Liver (tissue), 7 donors: ENCODE measurements at regions not wholly inside any gene's neighbourhood (a gene's known extent, or its start where the extent isn't known, plus 50 kb on each side); places are given as distances from the start of the nearest gene placed in this dataset.

ENCODE experiments used
- DNase-seq: peaks from one replicate; pipeline ENCODE4 v3.0.0-alpha.2; 2017; ENCODE audit warnings: low spot score
- H3K27ac ChIP-seq, 2 donors: one replicate each; pipeline ENCODE4 v1.7.0; 2013; ENCODE audit warnings: inconsistent platforms in 2 of 2, low read length in 2 of 2, control low read depth in 1 of 2, low read depth in 1 of 2, mild to moderate bottlenecking in 1 of 2
- H3K27me3 ChIP-seq, 4 donors: one replicate each; pipeline versions ENCODE4 v1.6.1 to v1.7.0; 2013; ENCODE audit warnings: low read length in 3 of 4, inconsistent platforms in 1 of 4, mild to moderate bottlenecking in 1 of 4, moderate library complexity in 1 of 4; ENCODE audit not compliant: control insufficient read depth in 4 of 4, insufficient read depth in 4 of 4
- H3K36me3 ChIP-seq, 4 donors: one replicate each; pipeline versions ENCODE4 v1.6.1 to v1.7.0; 2013; ENCODE audit warnings: low read length in 3 of 4, mild to moderate bottlenecking in 3 of 4, low read depth in 1 of 4, moderate library complexity in 1 of 4; ENCODE audit not compliant: control insufficient read depth in 4 of 4, insufficient read depth in 3 of 4
- H3K4me1 ChIP-seq, 4 donors: one replicate each; pipeline versions ENCODE4 v1.6.1 to v1.7.0; 2013; ENCODE audit warnings: low read length in 3 of 4, mild to moderate bottlenecking in 3 of 4, moderate library complexity in 1 of 4; ENCODE audit not compliant: control insufficient read depth in 4 of 4, insufficient read depth in 4 of 4
- H3K4me3 ChIP-seq, 3 donors: one replicate each; pipeline versions ENCODE4 v1.6.1 to v1.7.0; 2013; ENCODE audit warnings: low read length in 3 of 3, control low read depth in 1 of 3, low read depth in 1 of 3, mild to moderate bottlenecking in 1 of 3
- H3K9ac ChIP-seq, 2 donors: one replicate each; pipeline ENCODE4 v1.7.0; 2013; ENCODE audit warnings: low read length in 2 of 2, mild to moderate bottlenecking in 2 of 2, moderate library complexity in 2 of 2, control low read depth in 1 of 2, low read depth in 1 of 2
- H3K9me3 ChIP-seq, 4 donors: one replicate each; pipeline versions ENCODE4 v1.6.1 to v1.7.0; 2013; ENCODE audit warnings: low read length in 3 of 4; ENCODE audit not compliant: control insufficient read depth in 4 of 4
- ATF3 ChIP-seq: IDR thresholded peaks from 2 replicates; pipeline ENCODE4 v1.6.1; 2016; ENCODE audit warnings: antibody characterized with exemption
- EGR1 ChIP-seq, 2 donors: IDR thresholded peaks; 2 replicates each; pipeline ENCODE4 v1.6.1; 2016 to 2018; ENCODE audit warnings: antibody characterized with exemption in 2 of 2, low read depth in 2 of 2
- FOXA1 ChIP-seq: IDR thresholded peaks from 2 replicates; pipeline ENCODE4 v1.6.1; 2016; ENCODE audit warnings: antibody characterized with exemption
- FOXA2 ChIP-seq: IDR thresholded peaks from 2 replicates; pipeline ENCODE4 v1.6.1; 2016; ENCODE audit warnings: antibody characterized with exemption
- GABPA ChIP-seq, 2 donors: IDR thresholded peaks in 1 of 2; conservative IDR thresholded peaks in 1 of 2; 2 replicates each; pipeline ENCODE4 v1.6.1; 2016; ENCODE audit warnings: antibody characterized with exemption in 2 of 2, mild to moderate bottlenecking in 1 of 2, moderate library complexity in 1 of 2
- HNF4A ChIP-seq, 2 donors: conservative IDR thresholded peaks; 2 replicates each; pipeline ENCODE4 v1.6.1; 2016; ENCODE audit warnings: antibody characterized with exemption in 2 of 2, mild to moderate bottlenecking in 2 of 2
- HNF4G ChIP-seq: IDR thresholded peaks from 2 replicates; pipeline ENCODE4 v1.6.1; 2016; ENCODE audit warnings: antibody characterized with exemption
- JUND ChIP-seq, 2 donors: IDR thresholded peaks; 2 replicates each; pipeline ENCODE4 v1.6.1; 2016; ENCODE audit warnings: antibody characterized with exemption in 2 of 2
- MAX ChIP-seq: IDR thresholded peaks from 2 replicates; pipeline ENCODE4 v1.6.1; 2016; ENCODE audit warnings: antibody characterized with exemption
- NR2F2 ChIP-seq: IDR thresholded peaks from 2 replicates; pipeline ENCODE4 v1.6.1; 2016; ENCODE audit warnings: antibody characterized with exemption
- REST ChIP-seq: IDR thresholded peaks from 2 replicates; pipeline ENCODE4 v1.6.1; 2016; ENCODE audit warnings: antibody characterized with exemption, mild to moderate bottlenecking
- RXRA ChIP-seq, 2 donors: IDR thresholded peaks; 2 replicates each; pipeline ENCODE4 v1.6.1; 2017 to 2018; ENCODE audit warnings: antibody characterized with exemption in 2 of 2, mild to moderate bottlenecking in 1 of 2
- SP1 ChIP-seq: IDR thresholded peaks from 2 replicates; pipeline ENCODE4 v1.6.1; 2018; ENCODE audit warnings: antibody characterized with exemption, mild to moderate bottlenecking
- TAF1 ChIP-seq: conservative IDR thresholded peaks from 2 replicates; pipeline ENCODE4 v1.6.1; 2016; ENCODE audit warnings: antibody characterized with exemption, mild to moderate bottlenecking
- YY1 ChIP-seq: IDR thresholded peaks from 2 replicates; pipeline ENCODE4 v1.6.1; 2016; ENCODE audit warnings: antibody characterized with exemption, mild to moderate bottlenecking
- ZBTB33 ChIP-seq: IDR thresholded peaks from 2 replicates; pipeline ENCODE4 v1.6.1; 2016; ENCODE audit warnings: antibody characterized with exemption
- WGBS: extraction: QIAGEN DNeasy Blood & Tissue Kit; methylation state at CpG from one replicate; pipeline ENCODE4 v1.1.7; 2013; 5-methylcytosine and 5-hydroxymethylcytosine counted together
- donor health status: healthy.
- donor health status: healthy.
- donor health status: healthy.
- donor health status: healthy.

- 79% methylated on average over 6 of the region's 6 CpGs for WGBS
- Histone ChIP-seq H3K27ac (no peak overlapping the region), H3K9ac (no peak overlapping the region), H3K27me3 (peaks cover 0 to 2% (median 0%) of the 10 kb centered on the region in 4 donors), H3K4me1 (no peaks in the 10 kb centered on the region), H3K9me3 (no peaks in the 10 kb centered on the region), H3K36me3 (no peaks in the 10 kb centered on the region), H3K4me3 (no peak overlapping the region)
- no peak for DNase-seq
- TF ChIP-seq REST (no peak), HNF4G (no peak), SP1 (no peak), GABPA (IDR thresholded peaks at IDR 0.05 in 1 of 2, conservative IDR thresholded peaks at IDR 0.05 in 1 of 2) (no peak), JUND (IDR thresholded peaks at IDR 0.05) (no peak), RXRA (IDR thresholded peaks at IDR 0.05) (no peak), YY1 (no peak), ATF3 (no peak), TAF1 (no peak), MAX (no peak), EGR1 (IDR thresholded peaks at IDR 0.05; ENCODE audit: low read depth in 2 of 2) (no peak), ZBTB33 (no peak), FOXA2 (no peak), FOXA1 (no peak), NR2F2 (no peak), HNF4A (conservative IDR thresholded peaks at IDR 0.05) (no peak)
These were observed 130.3 kb upstream of the CHST15 start for GRCh38 chr10:124223711-124224085.

GRCh38 chr10:124222988-124223710, 129.8 kb upstream of the CHST15 start:
- WGBS: 73% methylated on average over 10 of the region's 10 CpGs
- Histone ChIP-seq H3K9ac (no peak overlapping the region), H3K4me1 (no peaks in the 10 kb centered on the region), H3K9me3 (no peaks in the 10 kb centered on the region), H3K27me3 (peaks cover 0 to 2% (median under 1%) of the 10 kb centered on the region in 4 donors), H3K27ac (no peak overlapping the region), H3K4me3 (no peak overlapping the region), H3K36me3 (no peaks in the 10 kb centered on the region)
- DNase-seq: no peak
- TF ChIP-seq ZBTB33 (no peak), JUND (IDR thresholded peaks at IDR 0.05) (no peak)
